GM04503 (cell line): ENCODE measurements at regions not wholly inside any gene's neighbourhood (a gene's known extent, or its start where the extent isn't known, plus 50 kb on each side); places are given as distances from the start of the nearest gene placed in this dataset.

Source experiments
- DNase-seq: peaks from one replicate; pipeline ENCODE4 v3.0.0-alpha.2; 2012; ENCODE audit warnings: low read depth

DNA sequence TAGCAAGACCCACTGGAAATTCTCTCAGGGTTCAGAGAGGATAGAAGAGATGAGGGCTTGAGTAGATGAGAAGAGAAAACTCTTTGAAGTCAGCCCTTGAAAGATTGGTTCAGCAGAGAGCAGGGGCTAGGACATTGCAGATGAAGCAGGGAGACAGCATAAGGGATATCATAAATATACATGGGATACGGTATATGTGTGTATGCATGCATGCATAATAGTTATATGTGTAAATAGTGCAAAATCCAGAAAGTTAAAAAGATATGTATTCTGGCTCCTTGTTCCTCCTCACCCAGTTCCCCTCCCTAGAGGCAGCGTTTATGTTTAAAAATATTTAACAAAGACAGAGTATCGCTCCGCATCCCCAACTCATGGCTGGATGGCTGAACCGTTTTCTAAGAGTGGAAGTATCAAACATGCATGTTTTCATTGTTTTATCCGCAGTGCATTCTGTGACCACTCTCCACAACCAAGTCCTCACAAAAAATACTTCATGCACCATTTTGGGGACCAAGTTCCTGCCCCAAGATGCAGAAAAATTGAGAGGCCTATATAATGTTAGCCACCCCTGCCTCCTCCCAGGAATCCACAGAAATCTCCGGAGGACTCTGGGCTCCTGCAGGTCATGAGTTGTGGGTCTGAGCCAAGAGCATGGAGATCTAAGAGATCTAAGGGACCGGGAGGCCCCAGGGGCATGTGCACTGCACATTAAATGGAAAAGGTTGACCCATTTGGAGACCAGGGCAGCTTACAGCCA is 119.5 kb downstream of the MTX3 start:
- no peak for DNase-seq

GRCh38 chr5:79868163-79868670 is 122.8 kb downstream of the MTX3 start:
- DNase-seq = no peak

- no peak for DNase-seq
These were observed 125.5 kb downstream of the MTX3 start for GRCh38 chr5:79865579-79865978.

GRCh38 chr5:79864364-79864763 is 126.7 kb downstream of the MTX3 start:
- no peak for DNase-seq

DNA sequence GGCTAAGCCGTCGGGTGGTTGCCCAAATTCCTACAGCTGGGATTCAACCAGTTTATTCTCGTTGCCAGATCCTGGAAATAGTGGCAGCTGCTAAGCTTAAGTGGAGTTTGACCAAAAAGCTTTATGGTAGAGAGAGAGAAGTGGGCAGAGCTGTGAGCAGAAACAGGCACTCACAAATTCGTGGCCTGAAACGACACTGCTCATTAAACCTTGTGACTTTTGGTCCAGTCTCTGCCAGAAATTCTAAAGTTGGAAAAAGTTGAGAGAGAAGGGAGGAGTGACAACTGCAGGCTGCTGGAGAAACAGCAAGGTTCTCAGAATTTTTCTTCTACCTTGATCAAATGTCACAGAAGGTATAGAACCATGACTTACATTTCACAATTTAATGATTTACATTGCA is 131.5 kb downstream of the MTX3 start:
- DNase-seq = no peak

DNA sequence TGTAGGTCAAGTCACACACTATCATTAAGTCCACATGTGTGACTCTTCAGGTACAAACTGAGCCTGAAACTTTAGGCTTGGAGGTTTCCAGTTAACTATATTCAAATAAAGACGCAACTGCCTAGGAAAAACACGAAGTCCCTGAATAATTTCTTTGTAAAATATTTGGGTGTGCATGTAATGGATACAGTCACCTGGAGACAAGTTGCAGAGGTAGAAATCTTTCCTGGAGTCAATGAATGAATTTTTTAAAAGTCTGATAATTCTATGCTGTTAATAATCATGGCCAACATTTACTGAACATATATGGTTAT is 132.7 kb downstream of the MTX3 start:
- no peak for DNase-seq

DNA sequence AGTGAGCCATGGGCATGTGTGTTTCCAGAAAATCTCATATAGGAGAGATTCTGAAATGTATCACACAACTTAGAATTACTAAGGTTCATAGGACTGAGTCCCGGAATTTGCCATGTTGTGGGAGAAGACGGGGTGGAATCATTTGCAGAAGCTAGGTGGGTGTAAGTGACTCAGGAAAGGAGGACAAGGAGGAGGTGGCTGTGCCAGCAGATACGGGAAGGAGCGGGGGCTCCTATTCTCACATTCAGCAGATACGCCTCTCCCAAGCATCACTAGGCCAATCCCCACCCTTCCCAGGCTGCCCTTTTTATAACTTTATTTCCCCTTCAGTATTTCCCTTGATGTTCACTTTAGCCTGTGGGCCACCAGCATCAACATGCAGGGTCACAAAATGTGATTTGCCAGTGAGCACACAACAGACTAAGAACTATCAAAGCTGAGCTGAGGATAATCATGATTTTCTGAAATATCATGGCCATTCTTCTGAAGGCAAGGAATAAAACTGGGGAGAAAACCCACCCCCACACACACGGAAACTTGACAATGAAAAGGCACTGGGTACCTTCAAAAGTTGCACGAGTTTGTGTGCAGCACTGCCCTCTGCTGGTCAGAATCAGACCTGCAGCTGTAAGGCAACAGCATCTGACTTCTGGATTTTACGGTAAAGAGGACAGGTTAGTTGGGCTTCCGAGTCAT is 133.2 kb downstream of the MTX3 start:
- DNase-seq = no peak

DNA sequence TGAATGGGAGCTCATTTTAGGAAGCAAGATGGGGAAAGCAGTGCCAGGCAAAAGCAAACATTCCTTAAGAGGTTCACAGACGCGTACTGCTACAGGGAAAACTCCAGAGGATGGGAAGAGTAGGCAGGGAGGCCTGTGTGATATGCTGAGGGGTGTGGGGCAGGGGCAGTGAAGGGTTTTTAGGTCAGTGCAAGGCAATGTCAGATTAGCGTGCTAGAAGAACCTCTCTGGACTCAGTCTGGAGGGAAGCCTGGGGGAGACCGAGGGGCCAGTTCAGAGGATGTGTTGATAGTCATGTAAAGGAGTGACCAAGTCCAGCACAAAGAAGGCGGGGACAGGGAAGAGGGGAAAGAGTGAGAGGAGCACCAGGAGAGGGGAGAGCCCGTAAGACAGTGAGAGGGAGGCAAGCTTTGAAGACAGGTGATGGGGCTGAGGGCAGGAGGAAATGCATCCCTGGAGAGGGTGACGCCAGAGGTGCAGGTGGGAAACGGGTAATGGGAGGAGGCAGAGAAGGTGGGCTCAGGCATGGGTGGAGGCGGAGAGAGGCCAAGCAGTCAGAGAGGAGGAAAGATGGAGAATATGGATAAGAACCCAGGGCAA is 134.5 kb downstream of the MTX3 start:
- DNase-seq = no peak

DNA sequence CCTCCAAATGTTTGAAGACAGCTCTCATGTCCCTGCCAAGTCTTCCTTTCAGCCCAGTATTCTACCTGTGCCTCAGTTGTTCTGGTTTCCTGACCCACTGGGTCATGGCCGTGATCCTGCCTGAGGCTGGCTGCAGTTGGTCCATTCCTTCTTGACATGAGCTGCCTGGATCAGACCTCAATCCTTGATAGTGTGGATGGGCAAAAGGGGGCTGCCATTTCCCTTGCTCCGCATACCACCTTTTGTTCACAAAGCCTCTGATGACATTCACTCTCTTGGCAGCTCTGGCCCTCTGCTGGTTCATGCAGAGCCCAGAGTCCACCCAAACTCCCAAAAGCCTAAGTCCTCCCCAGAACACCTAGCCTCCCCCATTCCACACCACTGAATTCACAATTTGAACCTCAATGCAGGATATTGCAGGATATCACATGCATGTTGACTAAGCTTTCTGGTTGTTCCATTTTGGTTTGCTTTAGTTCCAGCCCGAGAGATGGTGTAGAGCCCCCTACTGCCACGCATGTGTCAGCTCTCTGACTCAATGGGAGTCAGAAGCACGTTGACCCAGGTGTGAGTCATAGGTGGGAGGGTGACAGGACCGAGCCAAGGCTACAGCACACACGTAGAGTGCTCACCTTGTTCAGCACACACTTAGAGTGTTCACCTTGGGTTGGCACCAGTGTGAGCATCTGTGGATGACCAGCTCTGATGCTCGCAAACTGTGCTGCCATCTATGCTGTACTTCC is 137.2 kb downstream of the MTX3 start:
- no peak for DNase-seq

DNA sequence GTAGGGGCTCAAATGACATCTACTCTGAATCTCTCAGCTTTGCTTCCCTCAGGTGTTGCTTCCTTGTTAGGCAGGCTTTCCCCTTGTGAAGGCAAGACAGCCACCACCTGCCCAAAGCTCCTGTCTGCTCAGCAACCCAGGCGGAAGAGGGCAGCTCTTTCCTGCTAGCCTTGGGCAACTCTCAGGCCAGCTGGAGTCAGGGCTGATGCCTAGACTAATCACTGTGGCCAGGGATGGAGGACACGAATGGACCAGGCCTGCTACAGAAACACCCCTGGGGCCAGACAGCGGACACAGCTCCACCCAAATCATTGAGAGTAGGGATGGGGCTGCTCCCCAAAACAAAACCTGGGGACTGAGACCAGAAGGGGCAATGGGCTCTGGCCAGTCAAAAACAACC is 138.0 kb downstream of the MTX3 start:
- DNase-seq = no peak

- DNase-seq = no peak
These were observed 139.6 kb downstream of the MTX3 start for GRCh38 chr5:79851391-79851863.

DNA sequence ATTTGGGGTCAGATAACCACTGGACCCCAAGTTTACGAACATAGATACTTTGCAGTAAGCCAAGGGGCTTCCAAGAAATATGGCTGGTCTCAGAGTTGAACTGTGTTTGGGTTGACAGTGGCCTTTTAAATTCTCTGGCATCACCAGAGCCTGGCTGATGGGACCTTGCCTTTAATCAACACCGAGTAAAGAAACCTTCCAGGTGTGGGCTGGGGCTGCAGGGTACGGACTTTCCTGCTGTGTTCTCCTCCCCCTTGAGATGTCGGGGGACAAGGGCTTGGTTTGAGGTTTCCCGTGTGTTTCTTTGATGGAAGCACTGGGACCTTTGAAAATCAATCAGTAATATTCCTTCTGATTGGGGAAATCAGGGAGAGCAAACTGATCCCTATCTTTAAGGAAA is 140.1 kb downstream of the MTX3 start:
- DNase-seq = no peak

DNA sequence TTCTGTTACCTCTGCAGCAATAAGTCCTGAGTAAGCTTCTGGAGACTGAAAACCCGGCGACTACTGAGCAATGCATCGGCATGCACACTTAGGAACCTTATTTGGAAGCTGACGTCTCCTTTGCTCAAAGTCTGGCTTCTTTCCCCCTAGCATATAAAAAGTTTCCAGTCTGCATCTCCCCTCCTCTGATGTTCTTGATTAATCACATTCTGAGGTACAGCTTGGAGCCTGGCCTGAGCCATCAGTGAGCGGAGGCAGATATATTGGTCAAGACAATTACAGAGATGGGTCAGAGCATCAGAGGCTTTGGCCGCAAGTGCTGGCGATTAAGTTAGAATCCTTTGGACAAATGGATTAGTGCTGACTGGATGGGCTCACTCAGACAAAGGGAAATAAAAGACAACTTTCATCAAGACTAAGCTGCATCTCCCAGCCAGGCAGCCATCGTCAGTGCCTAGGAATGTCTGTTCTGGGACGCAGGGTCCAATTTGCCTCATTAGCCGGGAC is 140.7 kb downstream of the MTX3 start:
- peak; percentile 52 for DNase-seq

DNA sequence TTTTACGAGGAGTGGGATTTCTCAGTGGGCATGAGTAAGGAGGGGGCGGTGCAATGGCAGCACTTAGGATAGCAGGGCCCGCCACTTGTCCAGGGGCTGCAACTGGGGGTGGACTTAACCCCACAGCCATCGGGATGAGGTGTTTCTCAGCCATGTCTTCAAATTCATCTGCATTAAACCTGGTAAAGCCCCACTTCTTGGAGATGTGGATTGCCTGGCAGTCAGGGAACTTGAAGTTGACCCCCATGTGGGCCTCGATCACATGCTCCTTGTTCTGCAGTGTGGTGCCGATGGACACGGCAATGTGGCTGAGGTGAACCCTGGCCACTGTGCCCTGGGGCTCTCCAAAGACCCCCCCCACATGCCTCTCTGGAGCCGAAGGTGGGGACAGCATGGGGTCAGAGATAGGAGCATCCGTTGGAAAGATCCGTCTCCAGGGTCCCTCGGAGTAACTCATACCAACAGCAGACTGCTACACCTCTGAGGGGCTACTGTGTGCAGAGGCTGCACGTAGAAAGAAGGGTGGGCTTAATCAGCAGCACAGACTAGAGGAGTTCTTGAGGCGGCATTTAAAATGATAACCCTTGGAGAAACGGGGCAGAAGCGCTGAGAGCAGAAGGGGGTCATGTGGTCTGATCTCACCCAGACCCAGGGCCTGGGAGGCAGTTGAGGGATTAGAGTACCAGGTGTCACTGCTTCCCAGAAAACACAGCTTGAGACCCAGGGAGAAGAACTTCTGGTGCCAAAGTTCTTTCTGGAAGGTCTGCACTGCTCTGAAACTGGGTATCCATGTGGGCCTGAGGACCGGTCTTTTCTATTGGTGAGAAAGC is 141.4 kb downstream of the MTX3 start:
- DNase-seq = no peak
